ENCODE measurements at regions not wholly inside any gene's neighbourhood (a gene's known extent, or its start where the extent isn't known, plus 50 kb on each side); places are given as distances from the start of the nearest gene placed in this dataset.
"Not testable (repeated sequence)": the region's sequence is repeated elsewhere in the genome, so short reads cannot be mapped to it uniquely, and the experiment has no call there.

DNA sequence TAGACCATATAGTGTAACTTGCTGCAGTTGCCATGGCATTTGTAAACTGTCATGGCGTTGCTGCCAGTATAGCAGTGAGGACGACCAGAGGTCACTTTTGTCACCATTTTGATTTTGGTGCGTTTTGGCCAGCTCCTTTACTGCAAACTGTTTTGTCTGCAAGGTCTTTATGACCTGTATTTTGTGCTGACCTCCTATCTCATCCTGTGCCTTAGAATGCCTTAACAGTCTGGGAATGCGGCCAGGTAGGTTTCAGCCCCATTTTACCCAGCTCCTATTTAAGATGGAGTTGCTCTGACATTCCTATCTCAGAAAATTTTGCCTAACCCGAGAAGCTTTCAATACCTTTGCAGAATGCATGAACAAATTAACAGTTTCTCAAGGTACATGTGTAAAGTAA, 914.4 kb upstream of the ACO1 start:
- DNase-seq, result no peak

DNA sequence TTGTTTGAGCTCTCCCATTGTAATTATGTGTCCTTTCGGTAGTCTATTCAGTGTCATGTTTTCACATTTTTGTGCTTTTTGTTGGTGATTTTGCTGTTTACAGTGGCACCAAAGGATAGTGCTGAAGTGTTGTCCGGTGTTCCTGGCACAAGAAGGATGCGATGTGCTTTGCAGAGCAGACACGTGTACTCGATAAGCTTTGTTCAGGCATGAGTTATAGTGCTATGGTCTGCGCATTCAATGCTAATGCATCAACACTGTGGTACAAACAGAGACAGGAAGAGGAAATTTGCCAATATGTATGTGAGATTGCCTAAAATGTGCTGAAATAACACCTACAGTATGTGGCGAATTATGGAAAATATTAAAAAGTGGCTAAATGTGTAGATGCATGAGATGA, 913.4 kb upstream of the ACO1 start:
- DNase-seq, result no peak

GRCh38 chr9:31486630-31487029, 897.8 kb upstream of the ACO1 start:
- DNase-seq, result no peak

DNA sequence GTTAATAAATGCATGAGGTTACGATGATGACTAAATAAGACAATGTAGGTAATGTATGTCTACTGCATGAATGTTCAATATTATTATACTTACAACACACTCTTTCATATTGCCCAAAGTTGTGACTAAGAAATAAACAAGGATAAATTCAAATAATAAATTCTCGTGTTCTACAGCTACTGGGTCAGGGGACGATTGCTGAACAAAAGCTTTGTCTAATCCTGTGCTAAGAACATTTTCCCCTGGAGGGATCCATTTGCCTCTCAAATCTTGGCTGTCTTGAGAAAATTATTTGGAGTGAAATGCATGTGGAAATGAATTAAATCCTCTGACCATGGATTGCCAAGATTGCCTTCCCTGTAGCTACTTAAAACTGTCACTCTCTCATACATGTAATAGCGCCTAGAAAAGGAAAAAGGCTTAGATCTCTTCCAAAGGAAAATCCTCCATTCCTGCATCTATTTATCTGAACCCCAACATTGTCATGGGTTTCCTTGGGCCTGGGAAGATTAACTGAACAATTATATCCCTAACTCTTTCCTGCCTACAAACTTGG, 893.8 kb upstream of the ACO1 start:
- no peak for DNase-seq

DNA sequence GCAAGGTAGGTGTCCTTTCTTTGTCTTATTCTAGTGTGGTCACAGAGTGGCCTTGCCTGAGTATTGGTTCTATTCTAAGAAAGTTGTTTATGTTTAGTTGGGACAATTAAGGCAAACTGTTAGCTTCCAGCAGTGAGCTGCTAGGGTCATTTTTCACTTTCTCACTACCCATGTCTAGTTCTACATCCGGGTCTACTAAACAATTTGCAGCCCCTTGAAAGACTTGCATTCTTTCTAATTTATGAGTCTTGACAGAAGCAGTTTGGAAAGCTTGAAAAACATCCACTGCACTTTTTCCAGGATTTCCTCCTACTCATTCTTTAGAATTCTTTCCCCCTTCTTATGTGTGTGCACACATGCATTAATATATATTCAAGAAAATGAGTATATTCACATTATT, 892.2 kb upstream of the ACO1 start:
- DNase-seq, result no peak

GRCh38 chr9:31500422-31500821, 884.0 kb upstream of the ACO1 start:
- DNase-seq, result no peak

DNA sequence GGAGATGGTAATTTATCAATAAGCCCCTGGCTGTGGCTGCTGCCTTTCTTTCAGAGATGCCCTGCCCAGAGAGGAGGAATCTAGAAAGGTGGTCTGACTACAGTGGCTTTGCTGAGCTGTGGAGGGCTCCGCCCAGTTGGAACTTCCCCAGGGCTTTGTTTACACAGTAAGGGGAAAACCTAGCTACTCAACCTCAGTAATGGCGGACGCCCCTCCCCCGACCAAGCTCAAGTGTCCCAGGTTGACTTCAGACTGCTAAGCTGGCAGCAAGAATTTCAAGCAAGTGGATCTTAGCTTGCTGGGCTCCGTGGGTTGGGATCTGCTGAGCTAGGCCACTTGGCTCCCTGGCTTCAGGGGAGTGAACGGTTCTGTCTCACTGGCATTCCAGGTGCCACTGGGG, 865.4 kb upstream of the ACO1 start:
- DNase-seq, result no peak

GRCh38 chr9:31519424-31519823, 865.0 kb upstream of the ACO1 start:
- no peak for DNase-seq

- DNase-seq, result no peak
Measured at GRCh38 chr9:31519826-31520225, 864.6 kb upstream of the ACO1 start.

DNA sequence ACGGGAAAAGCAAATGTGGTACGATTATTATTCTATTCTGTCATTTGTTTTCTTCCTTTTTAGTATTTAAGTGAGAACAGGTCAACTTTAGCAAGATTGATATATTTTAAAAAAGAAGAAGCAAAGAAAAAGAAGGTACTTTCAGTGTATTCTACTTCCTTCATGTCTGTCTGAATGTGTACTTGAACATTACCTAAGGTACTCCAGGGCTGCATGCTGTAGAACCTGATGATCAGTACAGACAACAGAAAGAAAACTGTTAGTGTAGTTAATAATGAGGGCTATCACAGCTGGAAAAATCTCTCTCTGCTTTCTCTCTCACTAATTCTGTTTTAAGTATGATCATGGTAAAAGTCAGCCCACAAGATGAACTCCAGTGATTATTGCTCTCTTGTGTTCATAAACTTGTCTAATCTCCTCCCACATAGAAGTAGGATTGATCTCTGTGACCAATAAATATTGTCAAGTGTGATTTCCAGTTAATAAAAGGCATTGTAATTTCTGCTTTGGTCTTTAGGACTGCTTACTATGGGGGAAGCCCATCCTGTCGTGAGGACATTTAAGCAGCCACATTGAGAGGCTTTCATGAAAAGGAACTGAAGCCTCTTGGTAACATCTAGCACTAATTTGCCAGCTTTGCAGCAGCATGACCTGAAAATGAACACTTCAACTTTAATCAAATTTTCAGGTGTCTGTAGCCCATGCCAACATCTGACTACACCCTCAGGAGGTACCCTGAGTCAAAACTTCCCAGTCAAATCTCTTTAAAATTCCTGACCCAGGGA, 864.0 kb upstream of the ACO1 start:
- no peak for DNase-seq

GRCh38 chr9:31535651-31536050, 848.8 kb upstream of the ACO1 start:
- no peak for DNase-seq

GRCh38 chr9:31536471-31536870, 848.0 kb upstream of the ACO1 start:
- no peak for DNase-seq

GRCh38 chr9:31541721-31542281, 842.6 kb upstream of the ACO1 start:
- no peak for DNase-seq

DNA sequence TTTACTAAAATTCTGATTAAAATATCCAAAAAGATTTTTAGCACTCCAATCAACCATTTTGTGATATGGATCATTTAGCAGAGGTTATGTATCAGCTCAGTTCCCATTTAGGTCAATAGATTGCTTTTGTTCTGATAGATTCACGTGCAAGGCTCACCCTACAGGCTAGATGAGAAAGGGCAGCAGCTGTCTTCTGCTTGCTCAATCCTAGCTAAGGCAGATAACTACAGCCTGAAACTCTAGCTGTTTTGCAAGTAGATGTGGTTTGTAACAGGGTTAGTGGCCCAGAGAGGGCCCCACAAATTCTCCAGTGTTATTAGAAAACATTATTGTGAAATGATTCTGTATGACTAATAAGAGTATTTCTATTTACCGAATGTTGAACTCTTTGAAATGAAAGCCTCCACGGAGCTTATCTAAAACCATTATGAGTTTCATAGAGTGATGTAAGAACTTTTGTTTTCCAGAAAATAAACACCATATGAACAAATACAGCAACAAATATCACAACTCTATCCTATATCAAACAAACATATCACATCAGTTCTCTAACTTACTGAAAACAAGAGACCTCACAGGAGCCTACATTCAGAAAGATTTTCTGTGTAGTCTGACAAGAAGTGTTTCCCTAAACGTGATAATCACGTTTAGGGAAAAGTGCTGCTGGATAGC, 841.9 kb upstream of the ACO1 start:
- peak; percentile 59 for DNase-seq

DNA sequence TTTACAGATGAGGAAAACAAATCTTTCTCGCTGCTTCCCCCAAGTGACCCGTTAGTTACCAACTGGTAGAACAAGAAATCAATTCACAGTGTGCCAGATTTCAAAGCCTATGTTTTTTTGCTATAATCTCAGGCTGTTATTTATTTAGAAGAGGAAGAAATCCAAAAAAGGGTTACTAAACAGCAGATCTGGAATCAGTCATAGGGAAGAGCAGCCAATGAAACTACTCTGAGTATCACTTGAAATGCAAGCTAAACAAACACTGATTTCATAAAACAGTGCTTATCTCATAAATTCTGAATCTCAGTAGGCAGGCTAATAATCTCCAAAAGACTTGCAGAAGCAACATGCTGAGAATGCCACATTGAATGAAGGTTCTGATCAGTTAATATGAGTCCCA, 829.5 kb upstream of the ACO1 start:
- no peak for DNase-seq

GRCh38 chr9:31556667-31557463, 827.6 kb upstream of the ACO1 start:
- DNase-seq, result no peak

GRCh38 chr9:31572190-31572589, 812.3 kb upstream of the ACO1 start:
- DNase-seq, result not testable (repeated sequence)

DNA sequence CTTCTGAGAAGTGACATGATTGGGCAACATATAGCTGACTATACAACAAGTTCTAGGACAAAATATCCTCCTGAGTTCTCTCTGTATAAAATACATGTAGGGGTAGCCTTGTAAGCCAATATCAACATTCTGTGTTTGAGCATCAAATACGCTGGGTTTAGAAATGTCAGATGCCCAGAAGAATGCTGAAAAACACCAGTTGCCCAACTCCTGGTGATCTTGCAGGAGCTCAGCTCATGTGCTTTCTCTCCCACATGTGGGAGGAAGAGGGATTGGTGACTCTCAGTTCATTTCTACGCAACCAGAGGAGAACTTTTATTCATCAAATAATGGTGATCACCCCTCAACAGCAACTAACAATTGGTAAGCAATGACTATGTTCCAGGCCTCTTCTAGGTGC, 810.9 kb upstream of the ACO1 start:
- no peak for DNase-seq

DNA sequence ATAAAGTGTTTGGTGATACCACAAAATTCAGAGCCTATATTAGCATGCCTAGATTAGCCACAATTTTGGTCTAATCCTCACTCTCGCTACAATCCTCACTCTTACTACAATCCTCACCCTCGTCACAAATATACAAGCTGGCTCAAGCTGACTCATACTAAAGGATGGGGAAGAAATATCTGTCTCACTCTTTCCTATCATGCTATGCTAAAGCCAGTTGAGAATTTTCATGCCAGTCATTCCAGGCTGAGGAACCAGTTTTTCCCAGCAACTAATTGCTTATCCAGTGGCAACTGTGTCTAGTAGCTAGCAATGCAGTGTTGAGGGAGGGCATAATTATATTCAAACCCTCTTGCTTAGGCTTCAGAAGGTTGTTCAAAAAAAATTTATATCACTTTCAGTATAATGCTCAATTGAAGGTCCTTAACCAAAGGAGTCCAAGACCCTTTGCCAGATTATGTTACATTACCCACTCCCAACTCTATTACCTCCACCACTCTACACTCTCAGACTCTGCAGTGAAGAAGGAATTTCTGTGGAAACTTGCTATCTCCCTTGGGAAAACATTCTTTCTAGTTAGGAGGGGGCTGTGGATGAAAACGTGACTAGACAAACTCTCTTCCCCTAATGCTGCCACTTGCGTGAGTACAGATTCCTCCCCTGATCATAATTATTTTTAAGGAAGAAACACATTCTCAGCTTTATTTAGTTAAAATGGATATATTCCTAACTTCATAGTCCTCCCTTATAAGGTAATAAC, 810.3 kb upstream of the ACO1 start:
- DNase-seq, result no peak

DNA sequence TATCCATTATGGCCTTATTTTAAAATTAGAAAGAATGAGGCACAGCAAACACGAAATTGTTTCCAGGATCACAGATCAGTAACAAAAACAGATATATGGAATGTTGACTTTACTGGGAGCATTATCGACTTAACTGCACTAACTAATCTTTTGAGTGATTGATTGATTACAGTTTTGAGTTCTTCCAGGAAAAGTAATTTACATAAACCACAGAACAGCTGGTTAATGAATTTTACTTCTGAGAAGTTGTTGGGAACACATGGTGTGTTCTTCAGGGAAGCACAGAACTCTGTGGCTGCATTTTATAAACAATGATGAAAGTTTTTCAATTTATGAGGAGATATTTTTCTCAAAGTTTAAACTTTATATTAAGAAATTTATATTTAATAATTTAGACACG, 802.4 kb upstream of the ACO1 start:
- DNase-seq, result no peak

GRCh38 chr9:31582561-31582960, 801.9 kb upstream of the ACO1 start:
- no peak for DNase-seq

DNA sequence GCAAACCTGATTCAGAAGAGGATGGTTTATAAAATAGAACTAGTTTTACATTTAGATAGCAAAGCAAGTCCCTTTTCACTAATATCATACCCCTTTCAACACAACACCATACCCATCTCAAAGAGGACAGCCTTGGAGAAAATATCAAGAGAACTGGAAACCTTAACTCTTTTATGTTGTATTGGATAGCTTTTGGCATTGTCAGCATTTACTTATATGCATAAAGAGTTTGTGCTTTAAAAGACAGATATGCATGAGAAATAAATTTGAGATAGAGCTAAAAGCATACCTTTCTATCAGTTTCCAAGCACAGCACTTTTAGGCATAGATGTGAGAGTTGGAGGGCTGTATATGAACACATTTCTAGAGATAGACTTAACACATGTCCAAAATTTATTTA, 799.3 kb upstream of the ACO1 start:
- DNase-seq, result no peak

DNA sequence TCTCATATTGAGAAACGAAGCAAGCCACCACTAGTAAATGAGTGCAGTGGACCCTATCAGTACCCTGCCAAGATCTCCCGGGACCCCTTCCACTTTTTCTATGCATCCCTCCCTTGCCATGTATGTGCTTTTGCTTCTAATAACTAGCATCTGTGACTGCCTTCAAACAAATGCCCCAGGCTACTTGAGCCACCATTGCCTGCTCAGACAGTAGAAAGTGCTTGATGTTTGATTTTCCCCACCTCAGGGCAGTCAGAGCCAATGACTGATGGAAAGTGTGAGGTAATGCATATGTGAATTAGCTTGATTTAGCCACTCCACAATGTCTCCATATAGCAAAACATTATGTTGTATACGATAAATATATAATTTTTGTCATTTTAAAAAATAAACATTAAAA, 797.3 kb upstream of the ACO1 start:
- DNase-seq, result no peak

All from SIG-M5 (cell line).